DMS 273 (cell line): ENCODE measurements at regions not wholly inside any gene's neighbourhood (a gene's known extent, or its start where the extent isn't known, plus 50 kb on each side); places are given as distances from the start of the nearest gene placed in this dataset.
"Not testable (repeated sequence)": the region's sequence is repeated elsewhere in the genome, so short reads cannot be mapped to it uniquely, and the experiment has no call there.

Experiments used
- DNase-seq: peaks from one replicate; lab custom pipeline; 2025; ENCODE audit not compliant: unreplicated experiment; lab: John Stamatoyannopoulos, UW

DNA sequence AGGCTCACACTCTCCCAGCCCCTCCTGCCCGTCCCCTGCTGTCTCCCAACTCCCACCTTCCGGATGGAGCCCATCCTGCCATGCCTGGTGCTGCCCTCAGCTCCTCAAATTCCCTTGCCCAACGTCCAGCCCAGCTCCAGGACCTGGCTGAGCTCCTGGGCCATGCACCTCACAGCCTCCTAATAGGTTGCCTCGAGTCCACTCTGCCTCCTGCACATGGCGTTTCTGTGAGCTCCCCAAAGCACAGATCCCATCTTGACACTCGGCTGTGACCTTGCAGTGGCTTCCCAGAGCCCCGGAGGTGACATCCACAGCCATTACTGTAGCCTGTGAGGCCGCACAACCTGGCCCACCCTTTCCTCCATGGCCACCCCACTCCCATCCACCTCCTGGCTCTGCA lies 191.9 kb upstream of the SALL3 start:
- no peak for DNase-seq

DNA sequence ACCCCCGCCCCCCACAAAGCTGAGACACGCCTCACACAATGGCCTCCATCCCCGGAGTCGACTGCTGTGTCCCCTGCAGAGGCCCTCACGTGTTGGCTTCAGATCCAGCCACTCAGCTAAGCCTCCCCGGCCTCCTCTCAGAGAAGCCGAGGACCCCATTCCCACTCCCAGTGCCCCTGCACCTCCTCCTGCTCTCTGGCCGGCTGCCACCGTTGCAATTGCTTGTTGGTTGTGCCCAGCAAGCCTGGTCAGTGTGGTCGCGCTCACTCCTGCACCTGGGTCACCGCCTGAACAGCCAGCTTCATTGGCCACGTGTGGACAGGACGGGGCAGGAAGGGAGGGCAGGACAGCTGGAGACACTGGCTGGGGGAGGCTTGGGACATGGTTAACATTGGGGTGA lies 191.5 kb upstream of the SALL3 start:
- no peak for DNase-seq

DNA sequence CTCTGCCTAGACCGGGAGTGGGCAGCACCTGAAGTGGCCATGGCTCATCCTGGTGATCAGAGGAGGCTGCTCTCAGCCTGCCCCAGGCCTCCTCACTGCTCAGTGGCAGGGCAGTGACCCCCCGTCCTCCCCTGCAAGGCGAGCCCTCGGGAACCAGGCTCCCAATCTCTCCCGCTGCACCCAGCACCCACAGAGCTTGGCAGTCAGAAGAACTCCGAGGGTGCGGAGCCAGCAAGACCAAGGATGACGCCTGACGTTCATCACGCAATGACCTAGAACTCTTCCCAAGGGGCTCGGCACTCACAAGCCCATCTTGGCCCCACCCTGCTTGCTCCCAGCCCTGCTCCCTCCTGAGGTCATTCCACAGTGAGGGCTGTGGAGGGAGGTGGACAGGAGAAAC lies 189.8 kb upstream of the SALL3 start:
- no peak for DNase-seq

DNA sequence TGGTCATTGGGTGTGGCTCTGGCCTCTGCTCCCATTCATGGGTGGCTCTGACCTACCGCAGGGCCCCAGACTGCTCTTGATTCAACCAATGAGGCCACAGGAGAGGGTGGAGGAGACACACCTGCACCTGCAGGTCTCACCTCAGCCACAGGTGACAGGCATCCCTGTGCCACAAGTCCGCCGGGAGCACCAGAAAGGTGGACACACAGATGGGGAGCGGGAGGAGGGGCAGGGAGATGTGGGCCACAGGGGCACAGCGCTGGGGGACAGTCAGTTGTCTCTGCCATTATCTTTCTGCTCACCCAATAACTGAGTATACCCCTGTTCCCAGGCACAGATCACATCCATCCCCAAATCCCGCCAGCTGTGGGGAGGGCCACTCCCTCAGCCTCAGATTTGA lies 189.1 kb upstream of the SALL3 start:
- no peak for DNase-seq

DNA sequence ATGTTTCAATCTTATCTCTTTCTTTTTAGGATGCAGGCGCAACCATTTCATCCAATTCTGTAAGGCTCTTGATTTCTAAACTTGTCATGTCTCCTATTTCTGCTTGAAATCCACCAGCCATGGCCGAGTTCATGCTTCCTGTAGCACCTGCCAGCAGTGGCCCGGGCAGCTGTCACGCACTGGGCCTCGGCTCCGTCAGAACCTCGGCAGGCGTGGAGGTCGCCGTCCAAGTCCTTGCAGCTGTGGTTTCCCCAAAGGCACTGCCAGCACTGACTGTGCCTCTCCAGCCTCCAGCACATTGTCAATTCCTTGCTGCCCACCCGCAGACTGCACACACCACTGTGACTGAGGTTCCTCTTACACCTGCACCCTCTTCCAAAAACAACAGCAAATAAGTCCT lies 188.7 kb upstream of the SALL3 start:
- DNase-seq = no peak

DNA sequence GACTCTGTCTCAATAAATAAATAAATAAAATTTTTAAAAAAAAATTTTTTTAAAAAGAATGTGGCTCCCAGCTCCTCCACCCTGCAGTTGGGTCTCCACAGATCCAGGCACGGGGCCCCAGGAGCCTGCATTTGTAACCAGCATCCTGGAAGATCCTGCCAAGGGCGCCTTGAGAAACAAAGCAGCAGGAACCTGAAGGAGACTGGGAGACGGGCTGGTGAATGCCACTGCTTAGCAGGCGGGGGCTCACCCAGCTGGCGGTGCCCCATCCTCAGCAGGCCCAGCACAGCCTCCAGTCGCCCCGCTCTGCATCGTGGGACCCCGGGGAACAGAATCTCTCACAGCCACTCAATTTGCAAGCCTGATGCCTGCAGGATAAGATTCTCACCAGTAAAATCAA lies 187.5 kb upstream of the SALL3 start:
- DNase-seq = no peak

DNA sequence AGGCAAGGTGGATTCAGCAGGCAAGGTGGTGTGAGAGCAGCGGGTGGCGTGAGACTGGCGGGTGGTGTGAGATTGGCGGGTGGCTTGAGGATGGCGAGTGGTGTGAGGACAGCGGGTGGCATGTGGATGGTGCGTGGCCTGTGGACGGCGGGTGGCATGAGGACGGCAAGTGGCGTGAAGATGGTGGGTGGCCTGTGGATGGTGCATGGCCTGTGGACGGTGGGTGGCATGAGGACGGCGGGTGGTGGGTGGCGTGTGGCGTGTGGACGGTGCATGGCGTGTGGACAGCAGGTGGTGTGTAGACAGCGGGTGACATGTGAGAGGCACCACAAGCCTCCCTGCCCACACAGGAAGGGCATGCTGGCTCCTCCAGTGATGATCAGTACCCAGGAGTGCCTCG lies 186.9 kb upstream of the SALL3 start:
- DNase-seq = no peak

DNA sequence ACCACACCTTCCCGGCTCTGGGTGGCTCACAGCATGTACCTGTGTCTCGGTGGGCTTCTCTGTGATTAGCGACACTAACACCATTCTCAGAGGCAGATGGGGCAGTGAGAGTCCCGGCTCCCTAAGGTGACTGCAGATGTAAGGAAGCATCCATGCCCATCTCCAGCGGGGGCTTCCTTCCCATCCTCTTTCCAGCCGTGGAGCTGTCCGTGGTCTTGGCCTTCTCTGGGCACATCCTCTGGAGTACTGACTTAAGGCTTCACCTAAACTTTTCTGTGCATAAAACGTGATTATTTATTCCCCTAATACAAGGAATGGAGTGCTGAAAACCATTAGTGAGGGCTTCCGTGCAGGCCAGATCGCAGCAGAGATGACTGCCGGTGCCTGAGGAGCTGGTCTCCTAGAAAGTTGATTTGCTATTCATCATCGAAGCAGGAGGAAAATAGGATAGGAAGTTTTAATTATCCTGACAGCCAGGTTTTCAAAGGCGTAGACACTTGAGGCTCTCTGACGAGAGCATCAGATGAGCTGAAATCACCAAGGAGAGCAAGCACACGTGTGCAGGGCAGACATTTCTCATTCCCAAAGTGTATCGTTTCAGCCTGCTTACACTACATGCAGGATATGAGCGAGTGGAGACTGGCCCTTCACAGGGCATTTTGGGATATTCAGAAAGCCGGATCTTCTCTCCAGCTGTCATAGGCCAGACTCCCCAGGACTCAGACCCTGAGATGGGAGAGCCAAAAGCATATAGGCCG lies 186.1 kb upstream of the SALL3 start:
- no peak for DNase-seq

DNA sequence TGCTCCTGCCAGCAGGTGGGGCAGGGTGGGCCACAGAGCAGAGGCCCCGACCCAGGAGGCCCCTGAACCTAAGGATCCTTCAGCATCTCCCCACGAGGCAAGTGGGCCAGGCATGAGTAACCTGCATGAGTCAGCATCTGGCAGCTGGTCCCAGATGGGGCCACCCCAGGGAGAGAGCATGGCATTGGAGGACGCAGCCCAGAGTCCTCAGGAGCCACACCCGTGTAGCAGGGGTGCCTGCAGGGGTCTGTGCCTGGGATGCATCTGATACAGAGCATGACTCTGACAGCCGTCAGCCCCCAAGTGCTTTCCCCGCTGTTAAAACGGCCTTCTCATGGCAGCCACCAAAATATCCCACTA lies 185.6 kb upstream of the SALL3 start:
- peak; percentile 1 for DNase-seq

DNA sequence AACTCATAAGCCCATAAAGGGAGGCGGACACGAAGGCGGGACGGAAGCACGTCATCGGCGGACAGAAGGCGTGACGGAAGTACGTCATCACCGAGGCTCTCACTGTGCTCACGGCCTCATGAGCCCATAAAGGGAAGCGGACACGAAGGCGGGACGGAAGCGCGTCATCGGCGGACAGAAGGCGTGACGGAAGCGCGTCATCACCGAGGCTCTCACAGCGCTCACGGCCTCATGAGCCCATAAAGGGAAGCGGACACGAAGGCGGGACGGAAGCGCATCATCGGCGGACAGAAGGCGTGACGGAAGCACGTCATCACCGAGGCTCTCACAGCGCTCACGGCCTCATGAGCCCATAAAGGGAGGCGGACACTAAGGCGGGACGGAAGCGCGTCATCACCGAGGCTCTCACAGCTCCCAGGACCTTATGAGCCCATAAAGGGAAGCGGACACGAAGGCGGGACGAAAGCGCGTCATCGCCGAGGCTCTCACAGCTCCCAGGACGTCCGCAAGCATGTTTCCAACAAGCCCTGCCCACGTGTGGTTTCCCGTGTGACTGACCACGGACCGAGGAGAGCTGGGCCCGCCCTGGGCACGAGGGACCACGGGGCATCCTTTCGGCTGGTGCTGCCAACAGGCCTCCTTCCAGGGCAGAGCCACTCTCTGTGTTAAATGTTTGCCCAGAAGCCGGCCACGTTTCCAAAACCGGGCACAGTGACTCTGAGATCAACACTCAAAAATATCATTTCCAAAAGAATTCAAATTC lies 182.7 kb upstream of the SALL3 start:
- no peak for DNase-seq

DNA sequence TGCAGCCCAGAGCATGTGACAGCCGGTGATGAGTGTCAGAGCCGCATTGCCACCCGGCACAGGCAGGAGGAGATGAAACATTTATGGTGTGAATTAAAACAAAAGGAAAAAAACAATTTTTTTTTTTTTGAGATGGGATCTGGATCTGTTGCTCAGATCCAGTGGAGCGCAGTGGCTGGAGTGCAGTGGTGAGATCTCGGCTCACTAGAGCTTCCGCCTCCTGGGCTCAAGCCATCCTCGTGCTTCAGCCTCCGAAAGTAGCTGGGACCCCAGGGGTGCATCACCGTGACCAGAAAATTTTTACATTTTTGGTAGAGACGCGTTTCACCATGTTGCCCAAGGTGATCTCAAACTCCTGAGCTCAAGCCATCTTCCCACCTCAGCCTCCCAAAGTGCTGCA lies 182.1 kb upstream of the SALL3 start:
- no peak for DNase-seq

DNA sequence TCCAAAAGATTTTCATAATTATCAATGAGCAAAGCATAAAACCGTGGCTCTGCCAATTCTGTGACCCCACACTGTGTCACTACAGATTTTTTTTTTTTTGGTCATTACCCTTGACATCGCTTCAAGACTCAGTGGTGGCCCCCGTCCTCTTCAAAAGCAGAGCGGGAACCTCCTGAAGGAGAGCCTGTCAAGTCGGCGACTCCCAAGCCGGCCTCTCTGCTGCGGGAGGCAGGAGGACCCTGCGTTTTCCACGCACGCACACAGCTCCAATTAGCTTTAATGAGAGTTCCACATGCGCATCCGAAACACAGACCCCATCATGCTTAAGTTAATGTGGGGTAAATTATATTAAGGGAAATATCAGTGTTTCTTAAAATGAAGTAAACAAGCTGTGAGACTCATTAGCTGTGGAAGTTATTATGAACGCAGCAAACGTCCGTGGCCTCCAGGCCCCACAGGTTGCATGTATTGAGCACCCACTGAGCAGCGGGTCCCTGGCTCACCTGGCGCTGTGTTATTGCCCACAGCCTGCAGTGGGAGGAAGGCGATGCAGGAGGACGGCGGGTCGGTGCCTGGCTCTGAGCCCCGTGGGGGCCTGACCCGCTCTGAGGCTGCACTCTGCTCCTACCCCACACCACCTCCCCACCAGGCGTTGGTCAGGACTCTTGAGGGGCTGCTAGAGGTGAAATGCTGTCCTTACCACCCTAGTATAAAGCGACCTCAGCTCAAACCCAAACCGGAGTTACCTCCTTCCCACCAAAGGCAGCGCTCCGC lies 181.0 kb upstream of the SALL3 start:
- DNase-seq = no peak

DNA sequence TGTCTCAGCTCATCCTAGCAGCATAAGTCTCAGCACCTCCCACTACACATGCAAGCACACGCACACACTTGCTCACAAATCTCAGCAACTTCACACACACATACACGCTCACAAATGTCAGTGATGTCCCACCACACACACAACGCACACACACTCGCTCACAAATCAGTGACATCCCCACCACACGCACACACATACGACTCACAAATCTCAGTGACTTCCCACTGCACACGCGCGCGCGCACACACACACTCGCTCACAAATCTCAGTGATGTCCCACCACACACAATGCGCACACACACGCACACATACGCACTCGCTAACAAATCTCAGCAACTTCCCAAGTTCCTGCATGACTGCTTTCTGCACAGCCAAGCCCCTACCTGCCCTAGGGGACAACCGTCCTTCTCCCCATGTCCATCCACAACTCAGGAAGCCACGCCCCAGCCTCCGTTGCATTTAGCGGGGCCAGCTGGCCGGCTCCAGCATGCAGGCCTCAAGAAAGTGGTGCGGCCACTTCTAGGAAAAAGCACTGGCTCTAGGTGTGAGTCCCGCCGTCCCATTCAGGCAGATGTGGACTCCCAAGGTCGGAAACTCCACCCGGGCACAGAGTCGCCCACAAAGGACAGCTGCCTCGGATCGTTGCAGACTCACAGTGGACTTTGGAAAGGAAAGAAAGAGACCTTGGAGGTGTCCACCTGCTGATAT lies 180.1 kb upstream of the SALL3 start:
- no peak for DNase-seq

DNA sequence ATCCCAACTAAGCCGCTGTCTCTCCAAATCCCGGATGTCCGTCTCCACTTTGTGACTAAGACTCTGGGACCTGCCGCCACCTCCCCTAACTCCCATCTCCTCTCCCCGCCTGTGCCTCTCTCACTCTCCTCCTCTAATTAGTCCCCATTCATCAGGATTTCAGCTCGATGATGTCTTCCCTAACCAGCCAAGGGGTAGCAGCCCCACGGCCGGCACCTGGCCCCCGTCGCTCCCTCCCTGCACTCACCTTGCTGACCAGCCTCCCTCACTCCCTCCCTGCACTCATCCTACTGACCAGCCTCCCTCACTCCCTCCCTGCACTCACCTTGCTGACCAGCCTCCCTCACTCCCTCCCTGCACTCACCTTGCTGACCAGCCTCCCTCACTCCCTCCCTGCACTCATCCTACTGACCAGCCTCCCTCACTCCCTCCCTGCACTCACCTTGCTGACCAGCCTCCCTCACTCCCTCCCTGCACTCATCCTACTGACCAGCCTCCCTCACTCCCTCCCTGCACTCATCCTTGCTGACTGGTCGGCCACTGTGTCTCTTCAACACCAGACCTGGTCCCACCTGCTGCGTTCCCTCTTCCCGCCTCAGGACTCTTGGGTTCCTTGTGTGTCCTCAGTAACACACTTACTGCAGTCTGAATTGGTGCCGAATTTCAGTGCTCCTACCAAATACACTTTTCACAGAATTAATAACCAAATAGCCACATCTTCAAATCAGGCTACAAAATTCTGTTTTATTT lies 179.3 kb upstream of the SALL3 start:
- DNase-seq = not testable (repeated sequence)

DNA sequence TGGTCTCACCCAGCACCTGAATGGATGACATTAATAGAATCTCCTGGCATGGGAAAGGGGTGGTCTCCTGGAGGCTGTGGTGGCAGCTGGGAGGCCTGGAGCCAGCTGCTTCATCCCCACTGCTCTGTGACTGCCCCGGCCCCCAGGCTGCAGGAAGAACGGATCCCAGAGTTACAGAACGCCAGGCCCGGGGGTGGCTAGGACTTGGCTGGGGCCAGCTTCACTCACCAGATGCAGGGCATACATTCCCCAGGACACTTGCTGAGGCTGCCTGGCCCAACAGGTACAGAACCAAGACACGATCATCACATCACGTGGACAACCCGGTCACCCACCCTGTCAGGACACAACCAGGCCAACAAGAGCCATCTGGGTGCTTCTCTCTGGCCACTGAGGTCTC lies 178.6 kb upstream of the SALL3 start:
- DNase-seq = no peak

DNA sequence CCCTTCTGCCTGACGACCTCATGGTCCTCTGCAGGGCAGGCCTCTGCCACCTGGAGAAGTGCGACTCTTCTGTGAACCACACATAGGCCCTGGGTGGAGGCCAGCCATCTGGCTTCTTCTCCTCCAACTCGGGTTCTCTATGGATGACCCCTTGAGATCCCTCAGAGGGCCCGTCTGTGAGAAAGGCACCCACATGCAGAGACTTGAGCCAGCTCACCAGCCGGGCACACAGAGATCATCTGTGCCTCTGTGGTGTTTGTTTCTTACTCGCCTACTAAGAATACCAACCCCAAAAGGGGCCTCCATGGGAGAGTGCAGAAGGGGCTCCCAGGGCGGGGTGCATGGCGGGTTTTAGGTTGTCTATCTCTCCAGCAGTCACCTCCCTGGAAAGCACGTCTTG lies 176.5 kb upstream of the SALL3 start:
- DNase-seq = no peak

DNA sequence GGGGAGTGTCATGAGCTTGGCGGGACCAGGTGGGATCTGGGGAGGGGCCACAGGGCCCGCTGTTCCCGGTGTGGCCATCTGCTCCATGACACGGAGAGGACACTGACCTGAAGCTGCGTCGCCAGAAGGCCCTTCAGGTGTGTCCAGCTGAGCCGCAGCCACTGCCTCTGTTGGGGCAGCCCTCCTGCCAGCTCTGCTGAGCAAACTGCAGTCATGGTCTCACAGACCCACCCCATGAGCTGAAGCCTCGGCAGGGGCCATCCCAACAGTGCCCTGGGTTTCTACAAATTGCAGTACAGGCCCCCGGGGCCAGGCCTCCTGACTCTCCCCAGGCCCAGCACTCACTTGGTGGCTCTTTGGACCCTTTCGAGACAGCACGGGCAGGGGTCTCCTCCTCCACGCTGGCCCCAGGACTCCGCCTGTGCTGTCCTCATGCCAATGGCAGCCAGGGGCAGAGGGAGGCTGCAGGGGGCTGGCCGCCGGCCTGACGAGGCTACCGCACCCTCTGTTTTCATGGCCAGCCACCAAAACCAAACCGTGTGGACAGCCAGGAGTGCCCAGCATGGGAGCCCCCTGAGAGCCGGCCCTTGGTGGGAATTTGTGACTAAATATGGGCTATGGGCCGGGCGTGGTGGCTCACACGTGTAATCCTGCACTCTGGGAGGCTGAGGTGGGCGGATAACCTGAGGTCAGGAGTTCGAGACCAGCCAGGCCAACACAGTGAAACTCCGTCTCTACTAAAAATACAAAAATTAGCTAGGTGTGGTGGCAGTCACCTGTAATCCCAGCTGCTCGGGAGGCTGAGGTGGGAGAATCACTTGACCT lies 175.2 kb upstream of the SALL3 start:
- no peak for DNase-seq

DNA sequence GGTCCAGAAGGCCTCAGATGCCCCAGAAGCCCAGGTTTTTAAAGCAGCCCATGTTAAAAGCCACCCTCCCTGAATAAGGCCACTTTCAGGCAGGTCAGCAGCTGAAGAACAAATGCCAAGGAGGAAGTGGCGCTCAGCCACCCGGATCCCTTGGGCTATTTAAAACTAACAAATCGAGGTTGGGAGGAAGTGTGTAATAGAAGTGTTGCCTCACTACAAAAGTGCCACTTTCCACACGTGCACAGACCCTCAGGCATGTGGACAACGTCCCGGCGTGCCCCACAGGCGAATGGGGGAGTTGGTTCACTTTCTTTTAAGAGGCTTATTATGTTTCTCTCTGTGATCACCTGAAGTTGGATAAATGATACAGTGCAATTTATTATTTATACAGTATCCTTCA lies 173.8 kb upstream of the SALL3 start:
- DNase-seq = no peak

DNA sequence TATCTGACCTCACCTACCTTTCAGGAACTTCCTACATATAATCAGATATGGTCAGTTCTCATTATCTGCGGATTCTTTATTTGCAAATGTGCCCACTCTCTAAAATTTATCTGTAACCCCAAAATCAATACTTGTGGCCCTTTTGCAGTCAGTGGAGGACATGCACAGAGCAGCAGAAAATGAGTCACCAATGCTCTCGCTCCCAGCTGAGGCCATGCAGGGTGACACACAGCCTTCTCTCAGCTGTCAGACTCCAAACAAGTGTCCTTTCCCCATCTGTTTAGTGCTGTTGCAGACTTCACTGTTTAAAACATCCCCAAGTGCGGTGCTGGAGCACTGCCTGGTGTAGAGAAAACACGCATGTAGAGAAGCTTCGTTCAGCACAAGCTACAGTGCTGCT lies 171.9 kb upstream of the SALL3 start:
- no peak for DNase-seq

DNA sequence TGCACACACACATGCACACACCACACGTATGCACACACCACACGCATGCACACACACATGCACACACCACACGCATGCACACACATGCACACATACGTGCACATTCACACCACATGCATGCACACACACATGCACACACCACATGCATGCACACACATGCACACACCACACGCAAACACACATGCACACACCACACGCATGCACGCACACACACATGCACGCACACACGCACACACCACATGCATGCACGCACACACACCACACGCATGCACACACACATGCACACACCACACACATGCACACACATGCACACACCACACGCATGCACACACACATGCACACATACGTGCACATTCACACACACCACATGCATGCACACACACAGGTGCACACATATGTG lies 169.8 kb upstream of the SALL3 start:
- no peak for DNase-seq
